ENCODE measurements at regions not wholly inside any gene's neighbourhood (a gene's known extent, or its start where the extent isn't known, plus 50 kb on each side); places are given as distances from the start of the nearest gene placed in this dataset.

GRCh38 chr1:47708658-47709018, 270.8 kb downstream of the FOXD2 start:
- TF ChIP-seq, protein P1, sequence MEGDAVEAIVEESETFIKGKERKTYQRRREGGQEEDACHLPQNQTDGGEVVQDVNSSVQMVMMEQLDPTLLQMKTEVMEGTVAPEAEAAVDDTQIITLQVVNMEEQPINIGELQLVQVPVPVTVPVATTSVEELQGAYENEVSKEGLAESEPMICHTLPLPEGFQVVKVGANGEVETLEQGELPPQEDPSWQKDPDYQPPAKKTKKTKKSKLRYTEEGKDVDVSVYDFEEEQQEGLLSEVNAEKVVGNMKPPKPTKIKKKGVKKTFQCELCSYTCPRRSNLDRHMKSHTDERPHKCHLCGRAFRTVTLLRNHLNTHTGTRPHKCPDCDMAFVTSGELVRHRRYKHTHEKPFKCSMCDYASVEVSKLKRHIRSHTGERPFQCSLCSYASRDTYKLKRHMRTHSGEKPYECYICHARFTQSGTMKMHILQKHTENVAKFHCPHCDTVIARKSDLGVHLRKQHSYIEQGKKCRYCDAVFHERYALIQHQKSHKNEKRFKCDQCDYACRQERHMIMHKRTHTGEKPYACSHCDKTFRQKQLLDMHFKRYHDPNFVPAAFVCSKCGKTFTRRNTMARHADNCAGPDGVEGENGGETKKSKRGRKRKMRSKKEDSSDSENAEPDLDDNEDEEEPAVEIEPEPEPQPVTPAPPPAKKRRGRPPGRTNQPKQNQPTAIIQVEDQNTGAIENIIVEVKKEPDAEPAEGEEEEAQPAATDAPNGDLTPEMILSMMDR (IDR thresholded peaks at IDR 0.05 in 8 of 11, conservative IDR thresholded peaks at IDR 0.05 in 3 of 11) = no peak
- no peak for TF ChIP-seq POLR2A (IDR thresholded peaks at IDR 0.05)
